HG03045 (cell line): ENCODE measurements at regions not wholly inside any gene's neighbourhood (a gene's known extent, or its start where the extent isn't known, plus 50 kb on each side); places are given as distances from the start of the nearest gene placed in this dataset.

Experiments
- ATAC-seq: cut with Tn5 transposase; IDR thresholded peaks from one replicate; pipeline ENCODE4 v1.9.1; 2021; ENCODE audit warnings: mild to moderate bottlenecking, moderate library complexity; ENCODE audit not compliant: unreplicated experiment

DNA sequence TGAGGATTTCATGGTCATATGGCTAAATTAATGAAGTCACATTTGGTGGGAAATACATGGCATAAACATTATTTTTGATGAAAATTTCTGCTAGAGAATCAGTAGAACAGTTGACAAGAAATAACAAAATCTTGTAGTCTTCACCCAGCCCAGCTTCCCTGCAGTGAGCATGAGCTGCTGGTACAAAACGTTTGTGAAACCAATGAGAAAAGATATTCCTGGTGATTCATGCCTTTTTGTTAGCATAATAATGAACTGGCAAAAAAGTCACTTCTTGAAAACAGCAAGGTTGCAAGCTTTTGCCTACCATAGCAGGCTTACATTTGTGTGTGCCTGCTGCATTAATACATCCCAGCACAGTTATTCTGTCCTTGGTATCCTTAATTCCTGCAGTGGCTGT, 475.9 kb upstream of the HTR2A start:
- ATAC-seq = no peak

DNA sequence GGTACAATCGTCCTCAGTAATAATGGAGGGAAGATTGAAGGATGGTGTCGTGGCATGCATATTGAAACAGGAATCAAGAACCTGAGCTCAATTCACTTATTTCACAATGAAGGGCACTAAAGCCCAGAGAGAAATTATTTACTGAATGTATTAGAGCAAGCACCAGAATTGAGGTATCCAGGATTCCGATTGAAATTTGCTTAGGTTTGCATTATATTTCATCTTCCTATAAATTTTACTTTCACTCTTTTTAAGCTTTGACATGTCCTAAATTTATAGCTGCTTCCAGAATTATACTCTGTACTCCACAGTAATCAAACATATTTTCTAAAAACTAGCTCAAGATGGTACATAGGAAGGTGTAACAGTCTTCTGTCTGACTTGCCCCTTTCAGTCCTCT, 454.9 kb upstream of the HTR2A start:
- no peak for ATAC-seq

DNA sequence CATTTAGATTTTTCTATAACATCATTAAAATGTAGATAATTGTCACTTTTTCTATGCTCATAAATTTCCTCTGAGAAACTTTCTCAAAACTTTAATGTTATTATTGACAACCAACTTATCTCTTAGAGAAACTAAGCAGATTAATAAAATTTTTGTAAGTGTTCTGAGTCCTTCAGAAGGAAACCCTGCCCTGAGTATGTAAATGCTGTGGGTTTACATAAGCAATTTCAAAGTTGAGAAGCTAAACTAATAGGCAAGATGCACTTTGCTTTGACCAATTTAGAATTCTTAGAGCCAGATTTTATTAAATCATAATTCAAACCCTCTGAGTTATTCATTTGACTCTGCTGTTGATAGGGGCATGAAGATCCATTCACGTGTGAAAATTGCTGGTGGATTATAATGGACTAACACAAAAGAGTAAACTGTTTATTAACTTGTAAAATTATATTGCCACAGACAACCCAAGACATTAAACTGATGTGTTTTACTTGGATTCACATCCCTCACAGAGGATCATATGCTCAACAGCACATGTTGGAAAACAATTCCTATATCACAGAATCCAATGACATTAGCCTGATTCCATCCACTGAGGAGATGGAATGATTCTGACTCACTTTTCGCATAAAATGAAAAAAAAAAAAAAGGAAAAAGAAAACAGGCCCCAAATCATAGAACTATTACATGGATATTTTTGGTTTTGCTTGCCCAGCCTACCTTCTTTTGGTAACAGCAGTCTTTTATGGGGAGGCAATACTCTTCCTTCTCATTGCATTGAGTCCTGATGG, 453.7 kb upstream of the HTR2A start:
- ATAC-seq = no peak

DNA sequence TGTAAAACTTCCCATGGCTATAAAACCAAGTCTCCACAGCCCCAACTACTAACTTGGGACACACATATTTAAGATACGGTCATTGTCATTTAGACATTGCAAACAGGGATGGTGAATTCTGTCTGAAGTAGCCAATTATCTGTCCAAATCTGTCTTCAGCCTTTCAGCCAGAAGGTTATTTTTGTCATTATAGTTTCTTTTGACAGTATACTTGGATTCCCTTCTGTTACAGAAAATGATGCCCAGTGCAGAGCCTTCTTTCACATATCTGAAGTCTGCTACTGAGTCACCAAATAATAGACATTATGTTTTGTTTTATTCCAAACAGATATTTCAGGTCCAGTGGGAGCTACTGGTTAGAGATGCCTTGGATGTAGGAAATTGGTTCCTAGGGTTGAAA, 452.4 kb upstream of the HTR2A start:
- ATAC-seq = no peak

DNA sequence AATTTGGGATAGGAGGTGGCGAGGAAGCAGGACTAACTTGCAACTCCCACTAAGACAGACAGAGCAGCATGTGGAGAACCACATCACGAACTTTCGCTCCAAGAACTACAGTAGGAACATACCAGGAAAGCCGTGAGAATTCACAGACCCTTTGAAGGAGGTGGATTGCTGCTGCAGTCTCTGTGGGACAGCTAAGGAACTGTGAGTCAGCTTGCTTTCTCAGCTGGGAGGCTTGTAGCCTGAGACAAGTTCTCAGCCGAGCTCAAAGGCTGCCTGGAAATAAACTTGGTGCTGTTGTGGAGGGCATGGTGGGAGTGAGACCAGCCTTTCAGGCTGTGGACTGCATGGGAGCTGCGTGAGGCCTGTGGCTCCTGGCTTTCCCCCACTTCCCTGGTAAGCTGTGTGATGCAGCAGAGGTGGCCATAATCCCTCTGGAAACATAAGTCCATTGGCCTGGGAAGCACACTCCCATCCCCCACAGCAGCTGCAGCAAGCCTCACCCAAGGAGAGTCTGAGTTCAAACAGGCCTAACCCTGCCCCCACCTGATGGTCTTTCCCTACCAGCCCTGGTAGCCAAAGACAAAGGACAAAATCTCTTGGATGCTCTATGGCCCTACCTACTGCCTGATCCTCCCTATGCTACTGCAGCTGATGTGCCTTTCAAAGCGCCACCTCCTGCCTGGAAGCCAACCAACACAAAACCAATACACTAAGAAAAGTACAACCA, 441.1 kb upstream of the HTR2A start:
- no peak for ATAC-seq

DNA sequence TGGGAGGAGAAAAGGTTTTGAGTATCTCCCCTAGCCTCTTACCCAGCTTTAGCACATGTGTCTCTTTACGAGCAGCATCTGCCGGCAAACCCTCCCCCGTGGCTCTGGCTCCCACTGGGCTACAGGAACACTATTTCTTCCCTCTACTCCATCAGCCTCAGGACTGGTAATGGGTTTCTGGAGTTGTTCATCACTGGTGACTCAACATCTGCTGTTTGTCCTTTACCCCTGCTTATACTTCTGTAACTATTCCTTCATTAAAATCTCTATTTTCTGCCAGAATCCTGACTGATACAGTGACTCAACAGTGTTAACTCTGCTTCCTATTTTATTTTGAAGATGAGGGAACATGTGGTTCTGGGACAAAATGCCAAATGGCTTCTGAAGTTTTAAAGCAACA, 437.3 kb upstream of the HTR2A start:
- no peak for ATAC-seq

DNA sequence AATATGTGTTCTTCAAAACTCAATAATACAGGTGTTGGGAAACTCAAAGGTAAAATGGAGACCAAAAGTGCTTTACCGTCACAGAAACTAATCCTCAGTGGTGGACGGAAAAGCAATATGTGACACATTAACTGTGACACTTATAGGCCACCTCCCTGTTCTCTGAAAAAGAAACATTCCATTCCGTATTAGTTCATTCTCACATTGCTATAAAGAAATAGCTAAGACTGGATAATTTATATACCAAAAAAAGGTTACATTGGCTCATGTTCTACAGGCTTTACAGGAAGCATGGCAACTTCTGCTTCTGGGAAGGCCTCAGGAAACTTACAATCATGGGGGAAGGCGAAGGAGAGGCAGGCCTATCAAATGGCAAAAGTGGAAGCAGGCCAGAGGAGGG, 435.3 kb upstream of the HTR2A start:
- no peak for ATAC-seq

DNA sequence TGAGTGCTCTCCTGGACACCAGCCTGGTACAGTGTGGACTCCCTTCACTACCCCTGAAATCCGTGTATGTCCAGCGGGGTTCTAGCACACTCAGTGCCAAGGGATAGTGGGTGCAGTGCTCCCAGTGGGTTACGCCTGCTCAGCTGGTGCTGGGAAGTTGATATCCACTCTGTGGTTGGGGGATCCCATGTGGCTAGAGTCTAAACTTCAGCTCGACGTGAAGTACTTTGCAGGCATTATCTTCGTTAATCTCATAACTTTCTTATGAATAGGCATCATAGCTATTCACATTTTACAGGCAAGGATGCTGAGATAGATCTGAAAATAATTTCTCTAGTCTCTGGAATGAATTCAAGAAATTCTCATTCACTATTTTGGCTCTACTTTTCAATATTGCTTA, 433.2 kb upstream of the HTR2A start:
- no peak for ATAC-seq

DNA sequence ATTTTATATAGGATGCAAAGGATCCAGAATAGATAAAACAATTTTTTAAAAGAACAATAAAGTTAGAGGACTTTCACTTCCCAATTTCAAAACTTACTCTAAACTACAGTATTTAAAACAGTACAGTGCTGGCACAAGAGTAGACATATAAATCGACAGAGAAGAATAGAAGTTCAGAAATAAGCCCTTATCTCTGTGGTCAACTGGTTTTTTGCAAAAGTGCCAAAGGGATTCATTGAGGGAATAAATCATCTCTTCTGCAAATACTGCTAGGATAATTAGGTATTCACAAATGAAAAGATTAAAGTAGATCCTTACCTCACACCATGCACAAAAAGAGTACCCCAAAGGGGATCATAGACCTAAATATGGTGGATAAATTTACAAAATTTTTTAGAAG, 431.0 kb upstream of the HTR2A start:
- no peak for ATAC-seq

DNA sequence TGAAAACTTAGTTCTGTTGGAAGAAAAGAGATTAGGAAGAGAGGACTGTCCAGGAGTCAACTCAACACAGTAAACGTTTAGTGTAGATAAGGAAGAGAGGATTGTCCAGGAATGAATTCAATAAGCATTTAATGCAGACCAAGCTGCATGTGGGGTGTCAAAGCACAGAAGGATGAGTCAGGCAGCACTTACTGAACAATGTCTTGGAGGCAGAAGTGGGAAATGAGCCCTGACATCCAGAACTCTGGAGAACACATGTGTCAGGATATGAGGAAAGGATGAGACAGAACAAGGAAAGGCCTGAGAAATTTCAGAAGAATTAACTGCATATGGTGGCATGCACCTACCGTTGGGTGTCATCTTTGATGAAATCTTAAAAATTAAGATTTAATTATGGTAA, 429.2 kb upstream of the HTR2A start:
- no peak for ATAC-seq

DNA sequence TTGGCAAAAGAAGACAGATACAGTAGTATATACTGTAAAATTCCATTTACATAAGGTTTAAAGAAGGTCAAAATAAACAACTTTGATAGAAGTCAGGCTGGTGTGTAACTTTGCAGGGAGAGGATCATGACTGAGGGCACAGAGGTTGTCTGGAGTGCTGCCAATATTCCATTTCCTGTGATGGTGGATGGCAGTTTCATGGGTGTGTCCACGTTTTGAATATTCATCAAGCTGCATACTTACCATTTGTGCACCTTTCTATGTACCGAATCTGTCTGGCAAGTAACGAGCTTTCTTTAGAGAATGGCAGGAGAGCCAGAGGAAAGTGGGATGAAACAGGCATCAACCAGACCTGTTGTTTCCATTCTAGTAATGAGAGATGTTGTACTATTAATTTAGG, 420.5 kb upstream of the HTR2A start:
- no peak for ATAC-seq

DNA sequence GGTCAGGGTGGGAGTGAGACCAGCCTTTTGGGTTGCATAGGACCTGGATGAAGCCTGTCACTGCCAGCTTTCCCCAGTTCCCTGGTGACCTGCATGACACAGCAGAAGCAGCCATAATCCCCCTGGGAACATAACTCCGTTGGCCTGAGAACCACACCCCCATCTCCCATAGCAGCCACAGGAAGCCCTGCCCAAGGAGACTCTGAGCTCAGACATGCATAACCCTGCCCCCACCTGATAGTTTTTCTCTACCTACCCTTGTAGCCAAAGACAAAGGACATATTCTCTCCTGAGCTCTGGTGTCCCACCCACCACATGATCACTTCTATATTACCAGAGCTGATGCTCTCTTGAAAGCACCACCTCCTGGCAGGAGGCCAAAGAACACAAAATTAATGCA, 413.5 kb upstream of the HTR2A start:
- ATAC-seq = no peak

DNA sequence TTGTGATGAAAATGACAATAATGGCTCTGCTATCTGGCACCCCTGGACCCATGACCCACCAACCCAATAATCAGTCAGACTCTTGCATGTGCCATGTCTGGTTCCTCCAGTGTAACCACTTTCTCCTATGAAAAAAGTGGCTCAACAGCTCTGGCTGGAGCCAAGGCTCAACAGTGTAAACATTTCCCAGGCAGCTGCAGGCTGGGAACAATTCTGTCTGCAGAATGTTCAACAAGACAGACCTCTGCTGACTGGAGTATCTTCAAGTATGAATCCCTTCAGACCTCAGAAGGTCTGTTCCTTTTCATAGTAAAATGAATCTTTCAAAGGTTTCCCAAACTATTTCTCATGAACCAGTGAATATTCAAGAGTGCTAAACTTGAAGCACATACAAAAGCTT, 410.1 kb upstream of the HTR2A start:
- ATAC-seq = no peak

DNA sequence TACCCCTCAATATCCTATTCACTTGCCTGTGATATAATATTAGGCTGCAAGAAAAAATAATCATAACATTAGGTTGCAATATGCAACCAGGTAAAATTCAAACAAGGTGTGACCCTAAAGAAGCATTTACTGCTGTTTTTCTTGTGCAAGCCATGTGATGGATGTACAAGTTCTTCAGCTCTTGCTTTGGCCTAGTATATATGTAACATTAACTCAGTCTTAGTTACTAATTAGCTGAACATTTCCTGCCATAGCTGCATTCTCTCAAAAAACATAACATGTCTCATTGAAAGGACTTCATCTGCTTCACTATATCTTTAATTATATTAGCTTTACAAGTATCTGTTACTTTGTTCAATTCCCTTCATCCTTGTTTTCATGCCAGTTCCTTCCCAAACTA, 406.8 kb upstream of the HTR2A start:
- no peak for ATAC-seq

DNA sequence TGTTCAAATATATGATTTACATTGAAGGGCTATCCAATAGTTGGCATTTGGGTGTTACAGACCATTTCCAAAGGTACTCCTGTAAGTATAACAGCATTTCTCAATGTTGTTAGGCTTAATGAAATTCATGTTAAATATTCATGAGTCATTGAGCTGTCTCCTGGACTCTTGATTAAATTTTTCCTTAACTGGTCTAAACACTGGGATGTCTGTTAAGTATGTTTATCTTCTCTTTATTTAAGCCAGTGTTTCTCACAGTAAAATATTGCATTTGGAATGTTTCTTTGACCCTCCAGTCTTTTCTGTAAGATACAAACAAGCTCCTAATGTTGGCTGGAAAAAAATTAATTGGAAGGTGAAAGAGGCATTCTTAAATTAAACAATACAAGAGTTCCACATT, 402.5 kb upstream of the HTR2A start:
- no peak for ATAC-seq

DNA sequence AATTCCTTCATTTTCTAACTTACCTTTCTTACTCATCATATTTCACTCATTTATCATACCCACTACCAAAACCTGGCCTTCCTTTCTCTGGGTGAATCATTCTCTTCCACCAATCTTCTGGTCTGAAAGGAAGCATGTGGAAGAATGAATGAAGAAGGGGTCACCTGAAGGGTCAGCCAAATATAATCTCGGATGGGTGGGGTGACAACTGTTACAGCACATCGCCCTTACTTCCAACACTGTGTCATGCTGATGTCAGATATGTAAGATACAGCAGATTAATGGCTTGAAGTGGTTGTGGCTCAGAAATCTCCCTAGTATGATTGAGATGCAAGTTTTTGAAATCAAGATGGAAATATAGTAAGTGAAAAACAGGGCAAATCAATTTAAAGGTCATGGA, 401.7 kb upstream of the HTR2A start:
- ATAC-seq = no peak

DNA sequence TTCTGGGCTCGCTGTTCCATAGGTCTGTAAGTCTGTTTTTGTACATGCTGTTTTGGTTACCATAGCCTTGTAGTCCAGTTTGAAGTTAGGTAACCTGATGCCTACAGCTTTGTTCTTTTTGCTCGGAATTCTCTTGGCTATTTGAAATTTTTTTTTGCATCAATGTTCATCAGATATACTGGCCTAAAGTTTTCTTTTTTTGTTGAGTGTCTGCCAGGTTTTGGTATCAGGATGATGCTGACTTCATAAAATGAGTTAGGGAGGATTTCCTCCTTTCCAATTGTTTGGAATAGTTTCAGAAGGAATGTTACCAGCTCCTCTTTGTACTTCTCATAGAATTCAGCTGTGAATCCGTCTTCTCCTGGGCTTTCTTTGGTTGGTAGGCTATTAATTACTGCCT, 397.8 kb upstream of the HTR2A start:
- no peak for ATAC-seq

DNA sequence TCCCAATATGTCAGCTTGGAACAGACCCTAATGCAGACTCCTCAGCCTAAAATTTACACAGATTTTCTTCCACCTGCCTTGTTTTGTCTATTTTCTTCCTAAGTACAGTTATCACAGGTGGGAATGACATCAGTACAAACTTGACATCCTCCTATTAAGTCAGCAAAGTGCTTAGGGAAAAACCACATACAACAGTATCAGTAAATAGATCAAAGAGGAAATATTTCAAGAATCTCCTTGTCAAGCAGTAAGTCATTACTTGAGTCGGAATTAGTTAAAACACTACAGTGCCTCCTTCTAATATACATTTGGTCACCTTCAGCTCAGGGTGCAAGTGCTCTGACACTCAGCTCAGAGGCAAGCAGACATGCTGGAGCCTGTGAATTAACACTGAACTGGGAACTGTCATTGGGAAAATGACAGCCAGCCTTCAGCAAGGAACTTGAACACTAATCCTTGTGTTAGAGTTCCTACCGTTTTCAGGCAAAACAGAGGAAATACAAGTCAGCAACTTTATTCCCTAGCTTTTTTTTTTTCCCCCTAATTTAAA, 394.3 kb upstream of the HTR2A start:
- no peak for ATAC-seq

DNA sequence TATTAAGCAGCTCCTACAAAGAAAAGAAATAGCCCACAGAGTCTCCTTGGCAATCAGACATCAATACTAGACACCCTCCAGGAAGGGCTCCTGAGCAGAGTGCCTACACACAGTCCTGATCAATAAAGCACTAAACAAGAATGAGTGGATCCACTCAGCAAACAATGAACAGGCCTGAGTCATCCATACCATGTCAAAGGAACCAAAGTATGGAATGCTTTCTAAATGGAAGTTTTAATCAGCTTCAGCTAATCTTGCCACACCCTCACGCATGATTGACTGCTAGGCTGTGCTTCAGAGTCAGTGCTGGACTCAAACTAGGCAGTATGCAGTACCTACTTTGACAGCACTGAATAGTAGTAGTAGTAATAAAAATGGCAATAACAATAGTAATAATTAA, 392.7 kb upstream of the HTR2A start:
- ATAC-seq = no peak

DNA sequence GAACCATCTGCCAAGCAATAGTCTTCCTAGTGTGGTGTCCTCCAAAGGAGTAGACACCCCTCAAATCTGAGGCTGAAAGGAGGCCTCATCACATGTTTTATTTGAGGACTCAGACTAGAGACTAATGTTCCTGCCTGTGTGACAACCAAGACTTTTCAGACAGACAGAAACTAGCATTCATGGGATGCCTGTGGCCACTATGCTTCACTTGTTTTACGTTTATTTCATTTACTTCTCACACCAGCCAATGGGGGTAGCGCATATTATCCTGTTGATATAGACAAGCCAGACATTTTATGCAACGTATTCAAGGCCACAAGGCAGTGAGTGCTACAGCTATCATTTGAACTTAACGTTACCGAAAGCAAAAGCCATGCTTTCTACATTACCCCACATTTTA, 391.7 kb upstream of the HTR2A start:
- ATAC-seq = no peak

DNA sequence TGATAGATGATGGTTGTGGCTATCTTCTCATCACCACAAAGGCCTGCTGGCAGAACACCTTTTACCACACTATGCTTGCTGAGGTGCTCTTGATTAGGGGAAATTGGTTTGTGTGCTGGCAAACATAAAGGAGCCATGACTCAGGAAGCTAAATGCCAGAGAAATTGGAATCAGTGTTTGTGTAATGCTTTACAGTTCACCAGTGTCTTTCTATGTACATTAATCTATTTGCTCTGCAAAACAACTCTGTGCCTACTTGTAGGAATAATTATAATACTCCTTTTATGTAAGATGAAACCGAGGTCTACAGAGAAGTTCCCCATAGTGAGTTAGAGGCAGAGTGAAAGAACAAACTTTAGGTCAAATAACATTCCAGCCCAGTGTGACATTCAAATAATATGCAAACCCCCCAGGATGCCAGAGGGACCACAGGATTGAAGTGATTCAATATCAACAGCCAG, 390.5 kb upstream of the HTR2A start:
- no peak for ATAC-seq

DNA sequence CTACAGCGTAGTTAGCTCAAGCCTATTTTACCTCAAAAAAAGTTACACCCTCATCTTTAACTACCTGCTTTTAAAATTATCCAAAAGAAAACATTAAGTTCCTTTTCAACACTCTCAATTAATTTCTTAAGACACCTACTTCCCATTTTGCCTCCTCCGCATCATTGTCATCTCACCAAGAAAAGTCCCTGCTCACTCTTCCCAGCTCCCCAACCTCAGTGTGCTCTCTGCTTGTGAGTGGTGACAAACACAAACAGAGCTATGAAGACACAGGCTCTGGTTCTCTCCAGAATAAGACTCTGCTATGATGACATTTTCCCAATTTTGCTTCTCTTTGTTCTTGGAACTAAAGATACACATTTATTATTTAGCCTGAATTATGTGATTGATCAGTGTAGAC, 385.1 kb upstream of the HTR2A start:
- ATAC-seq = no peak
